Endothelial cell of hepatic sinusoid (primary cell): ENCODE measurements at regions not wholly inside any gene's neighbourhood (a gene's known extent, or its start where the extent isn't known, plus 50 kb on each side); places are given as distances from the start of the nearest gene placed in this dataset.

ENCODE experiments used
- in situ Hi-C: cut with HindIII; loops from 2 replicates; pipeline ENCODE4 v1.10.0; 2017; ENCODE audit warnings: low sequenced_read_pairs

- in situ Hi-C loops, result no loop called here
Observed at GRCh38 chr4:115292320-115293092, 179.1 kb upstream of the NDST4 start.

GRCh38 chr4:115287426-115287825 is 174.0 kb upstream of the NDST4 start:
- in situ Hi-C loops, result no loop called here

GRCh38 chr4:115279330-115279729 is 165.9 kb upstream of the NDST4 start:
- in situ Hi-C loops, result no loop called here

- in situ Hi-C loops, result no loop called here
Observed at GRCh38 chr4:115278830-115279229, 165.4 kb upstream of the NDST4 start.

- in situ Hi-C loops, result no loop called here
Observed at GRCh38 chr4:115275615-115276014, 162.2 kb upstream of the NDST4 start.

GRCh38 chr4:115274545-115274944 is 161.1 kb upstream of the NDST4 start:
- in situ Hi-C loops, result no loop called here

GRCh38 chr4:115272594-115272993 is 159.2 kb upstream of the NDST4 start:
- in situ Hi-C loops, result no loop called here

- in situ Hi-C loops, result no loop called here
Observed at GRCh38 chr4:115272185-115272584, 158.8 kb upstream of the NDST4 start.

GRCh38 chr4:115260195-115260594 is 146.8 kb upstream of the NDST4 start:
- in situ Hi-C loops, result no loop called here

GRCh38 chr4:115259642-115260041 is 146.2 kb upstream of the NDST4 start:
- in situ Hi-C loops, result no loop called here

GRCh38 chr4:115249808-115250207 is 136.4 kb upstream of the NDST4 start:
- in situ Hi-C loops, result no loop called here

GRCh38 chr4:115234405-115235093 is 121.1 kb upstream of the NDST4 start:
- in situ Hi-C loops, result no loop called here

GRCh38 chr4:115233600-115233999 is 120.2 kb upstream of the NDST4 start:
- in situ Hi-C loops, result no loop called here

- in situ Hi-C loops, result no loop called here
Observed at GRCh38 chr4:115229873-115230272, 116.5 kb upstream of the NDST4 start.

- in situ Hi-C loops, result no loop called here
Observed at GRCh38 chr4:115228851-115229250, 115.4 kb upstream of the NDST4 start.

GRCh38 chr4:115222061-115222460 is 108.6 kb upstream of the NDST4 start:
- in situ Hi-C loops, result no loop called here

- in situ Hi-C loops, result no loop called here
Observed at GRCh38 chr4:115219862-115220261, 106.4 kb upstream of the NDST4 start.

GRCh38 chr4:115219315-115219860 is 106.0 kb upstream of the NDST4 start:
- in situ Hi-C loops, result no loop called here

GRCh38 chr4:115215935-115216334 is 102.5 kb upstream of the NDST4 start:
- in situ Hi-C loops, result no loop called here

GRCh38 chr4:115213716-115214115 is 100.3 kb upstream of the NDST4 start:
- in situ Hi-C loops, result no loop called here

- in situ Hi-C loops, result no loop called here
Observed at GRCh38 chr4:115201042-115201330, 87.6 kb upstream of the NDST4 start.
